Colonic mucosa (tissue), 4 donors: ENCODE measurements at regions not wholly inside any gene's neighbourhood (a gene's known extent, or its start where the extent isn't known, plus 50 kb on each side); places are given as distances from the start of the nearest gene placed in this dataset.
A peak's percentile ranks its signal among the peaks of the same experiment; 100 is the strongest.

Experiments
- DNase-seq: peaks from one replicate; pipeline ENCODE4 v3.0.0-alpha.2; 2020
- H3K27ac ChIP-seq: fragments of 200-600 bp; one replicate; pipeline ENCODE4 v1.8.0; 2021
- H3K27me3 ChIP-seq: fragments of 200-600 bp; one replicate; pipeline ENCODE4 v1.8.0; 2021
- H3K36me3 ChIP-seq: fragments of 200-600 bp; one replicate; pipeline ENCODE4 v1.8.0; 2021
- H3K4me1 ChIP-seq: fragments of 200-600 bp; one replicate; pipeline ENCODE4 v1.8.0; 2021; ENCODE audit warnings: mild to moderate bottlenecking
- H3K4me3 ChIP-seq: fragments of 200-600 bp; one replicate; pipeline ENCODE4 v1.8.0; 2021
- H3K9ac ChIP-seq, 2 donors: one replicate each; pipeline ENCODE4 v1.7.0; 2013; ENCODE audit warnings: control low read depth in 2 of 2, low read depth in 2 of 2, low read length in 2 of 2
- H3K9me3 ChIP-seq: fragments of 200-600 bp; one replicate; pipeline ENCODE4 v1.8.0; 2021
- CTCF ChIP-seq: fragments of 200-600 bp; IDR thresholded peaks from one replicate; pipeline ENCODE4 v1.8.0; 2022; ENCODE audit warnings: antibody characterized with exemption, mild to moderate bottlenecking
- intact Hi-C: fragments of 100-400 bp; cut with DNase I; formaldehyde crosslinking; loops from one replicate; pipeline ENCODE4 v1.14.1; 2022
- donor health status: healthy.
- donor health status: DM: no; HTN: no; CAD: no.
- donor health status: DM: no; HTN: no; CAD: no.

- Histone ChIP-seq H3K27me3 (no peaks in the 10 kb centered on the region), H3K36me3 (no peaks in the 10 kb centered on the region), H3K4me1 (peaks cover 4% of the 10 kb centered on the region), H3K4me3 (no peak overlapping the region), H3K9ac (no peak overlapping the region), H3K27ac (peak overlapping the region; percentile 34), H3K9me3 (no peaks in the 10 kb centered on the region)
- intact Hi-C loops: no loop called here
- no peak for TF ChIP-seq CTCF
- no peak for DNase-seq
Observed at GRCh38 chr10:29691564-29692072, 56.8 kb upstream of the SVIL start.

GRCh38 chr10:29689001-29689400 lies 54.2 kb upstream of the SVIL start:
- Histone ChIP-seq H3K4me1 (peaks cover 4% of the 10 kb centered on the region), H3K9me3 (no peaks in the 10 kb centered on the region), H3K27ac (no peak overlapping the region), H3K27me3 (no peaks in the 10 kb centered on the region), H3K36me3 (no peaks in the 10 kb centered on the region), H3K4me3 (no peak overlapping the region), H3K9ac (no peak overlapping the region)
- no peak for TF ChIP-seq CTCF
- intact Hi-C loops: no loop called here
- no peak for DNase-seq

- DNase-seq: no peak
Observed at GRCh38 chr10:29688230-29688661, 53.5 kb upstream of the SVIL start.

GRCh38 chr10:29687421-29688164 lies 52.8 kb upstream of the SVIL start:
- intact Hi-C loops: no loop called here
- H3K4me3 ChIP-seq: no peak overlapping the region
- peaks cover 4% of the 10 kb centered on the region for H3K4me1 ChIP-seq
- no peak for TF ChIP-seq CTCF
- no peaks in the 10 kb centered on the region for H3K27me3 ChIP-seq
- no peaks in the 10 kb centered on the region for H3K36me3 ChIP-seq
- no peak overlapping the region for H3K9ac ChIP-seq
- H3K9me3 ChIP-seq: no peaks in the 10 kb centered on the region
- no peak for DNase-seq
- no peak overlapping the region for H3K27ac ChIP-seq

More at GRCh38 chr10:29688230-29688661, 53.5 kb upstream of the SVIL start:
- Histone ChIP-seq H3K9me3 (no peaks in the 10 kb centered on the region), H3K36me3 (no peaks in the 10 kb centered on the region), H3K27ac (no peak overlapping the region), H3K4me3 (no peak overlapping the region), H3K27me3 (no peaks in the 10 kb centered on the region), H3K4me1 (peaks cover 4% of the 10 kb centered on the region), H3K9ac (no peak overlapping the region)
- intact Hi-C loops: no loop called here
- no peak for TF ChIP-seq CTCF

GRCh38 chr10:29685506-29685905 lies 50.7 kb upstream of the SVIL start:
- TF ChIP-seq CTCF: no peak
- no peaks in the 10 kb centered on the region for H3K36me3 ChIP-seq
- no peak overlapping the region for H3K27ac ChIP-seq
- H3K9ac ChIP-seq: no peak overlapping the region
- no peak overlapping the region for H3K4me3 ChIP-seq
- H3K4me1 ChIP-seq: peaks cover 9% of the 10 kb centered on the region
- H3K9me3 ChIP-seq: no peaks in the 10 kb centered on the region
- intact Hi-C loops: no loop called here
- H3K27me3 ChIP-seq: no peaks in the 10 kb centered on the region
- DNase-seq: no peak
